AG10803 (cell line): ENCODE measurements at regions not wholly inside any gene's neighbourhood (a gene's known extent, or its start where the extent isn't known, plus 50 kb on each side); places are given as distances from the start of the nearest gene placed in this dataset.
"Not testable (repeated sequence)": the region's sequence is repeated elsewhere in the genome, so short reads cannot be mapped to it uniquely, and the experiment has no call there.

ENCODE experiments used
- DNase-seq: peaks from one replicate; pipeline ENCODE4 v3.0.0; 2010; ENCODE audit warnings: low read depth
- H3K4me3 ChIP-seq: 2 replicates; pipeline ENCODE4 v1.5.1; 2011; ENCODE audit warnings: mild to moderate bottlenecking, low read length, control low read depth
- CTCF ChIP-seq: conservative IDR thresholded peaks from 2 replicates; pipeline ENCODE4 v1.5.1; 2011; ENCODE audit warnings: mild to moderate bottlenecking, low read length, control low read depth, inconsistent platforms

DNA sequence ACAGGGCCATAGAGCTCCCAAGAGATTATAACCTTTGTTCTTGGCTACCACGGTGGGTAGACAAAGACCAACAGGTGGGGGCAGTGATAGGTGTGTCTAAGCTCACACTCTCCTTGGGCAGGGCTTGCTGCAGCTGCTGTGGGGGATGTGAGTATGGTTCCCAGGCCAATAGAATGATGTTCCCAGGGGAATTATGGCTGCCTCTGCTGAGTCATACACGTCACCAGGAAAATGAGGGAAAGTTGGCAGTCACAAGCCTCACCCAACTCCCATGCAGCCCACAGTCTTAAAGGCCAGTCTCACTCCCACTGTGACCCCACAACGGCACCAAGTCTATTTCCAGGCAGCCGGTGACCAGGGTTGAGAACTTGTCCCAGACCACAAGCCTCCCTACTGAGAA lies 453.4 kb upstream of the PODXL start:
- no peak for TF ChIP-seq CTCF
- H3K4me3 ChIP-seq = no peak overlapping the region
- peak; percentile 18 for DNase-seq

GRCh38 chr7:132004529-132004928 lies 448.1 kb upstream of the PODXL start:
- peak; percentile 36 for DNase-seq
- H3K4me3 ChIP-seq = no peak overlapping the region
- TF ChIP-seq CTCF = peak; percentile 66

DNA sequence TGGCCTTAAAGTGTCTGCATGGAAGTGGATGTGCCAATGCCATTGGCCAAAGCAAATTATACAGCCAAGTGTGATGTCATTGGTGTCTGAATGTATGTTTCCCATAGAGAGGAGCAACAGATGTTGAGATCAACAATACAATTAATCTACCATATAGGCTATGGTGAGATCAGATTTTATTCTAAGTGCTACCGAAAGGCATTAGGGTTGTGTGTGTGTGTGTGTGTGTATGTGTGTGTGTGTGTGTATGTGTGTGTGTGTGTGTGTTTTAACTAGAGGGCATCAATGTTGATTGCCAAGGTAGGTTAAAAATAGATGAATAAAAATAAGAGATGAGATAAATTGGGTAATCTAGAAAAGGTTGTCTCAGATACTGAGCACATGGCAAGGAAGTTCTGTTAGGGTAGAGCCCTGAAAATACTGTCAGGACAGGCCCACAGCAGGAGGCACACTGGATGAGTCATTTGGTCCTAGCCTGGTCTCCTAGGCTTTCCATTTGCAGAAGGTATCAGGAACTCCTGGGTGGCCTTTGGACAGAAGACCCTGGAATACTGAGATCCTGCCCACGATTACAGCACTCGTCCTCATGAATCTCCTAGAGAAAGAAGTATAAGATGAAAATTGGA lies 446.0 kb upstream of the PODXL start:
- no peak for TF ChIP-seq CTCF
- DNase-seq = no peak
- no peak overlapping the region for H3K4me3 ChIP-seq

- H3K4me3 ChIP-seq = no peak overlapping the region
- no peak for DNase-seq
- TF ChIP-seq CTCF = no peak
These were observed 444.7 kb upstream of the PODXL start for GRCh38 chr7:132001146-132001545.

DNA sequence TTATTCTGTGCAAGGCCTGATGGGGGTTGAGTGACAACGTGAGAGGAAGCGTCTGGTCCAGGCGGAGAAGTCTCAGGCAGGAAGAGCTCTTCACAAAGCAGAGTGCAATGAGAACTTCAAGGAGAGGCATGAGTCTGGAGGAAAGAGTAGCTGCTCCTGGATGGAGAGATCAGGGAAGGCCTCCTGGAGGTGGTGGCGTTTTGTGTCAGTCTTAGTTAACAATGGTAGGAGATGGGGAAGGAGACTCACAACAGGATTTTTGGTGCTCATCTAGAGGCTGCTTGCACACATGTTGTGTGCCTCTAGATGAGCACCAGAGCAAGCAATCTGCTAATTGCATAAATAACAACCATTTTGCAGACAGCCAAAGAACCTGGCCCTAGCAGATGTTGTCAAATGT lies 442.8 kb upstream of the PODXL start:
- DNase-seq = no peak
- no peak for TF ChIP-seq CTCF
- H3K4me3 ChIP-seq = no peak overlapping the region

GRCh38 chr7:131995324-131995723 lies 438.9 kb upstream of the PODXL start:
- no peak for TF ChIP-seq CTCF
- no peak for DNase-seq
- no peak overlapping the region for H3K4me3 ChIP-seq

GRCh38 chr7:131981069-131981468 lies 424.6 kb upstream of the PODXL start:
- H3K4me3 ChIP-seq = not testable (repeated sequence)

GRCh38 chr7:131978118-131978517 lies 421.7 kb upstream of the PODXL start:
- DNase-seq, H3K4me3 ChIP-seq: not testable (repeated sequence)

More at GRCh38 chr7:131981069-131981468, 424.6 kb upstream of the PODXL start:
- DNase-seq = not testable (repeated sequence)
